Nephron (organoid): ENCODE measurements at regions not wholly inside any gene's neighbourhood (a gene's known extent, or its start where the extent isn't known, plus 50 kb on each side); places are given as distances from the start of the nearest gene placed in this dataset.

Experiments used
- H3K27ac Mint-ChIP-seq, 3 experiments: 2 replicates each; pipeline ENCODE4 v1.8.0; 2020; ENCODE audit warnings: mixed read lengths in 3 of 3, mild to moderate bottlenecking in 2 of 3, moderate library complexity in 1 of 3
- H3K27me3 Mint-ChIP-seq: 2 replicates; pipeline ENCODE4 v1.8.0; 2021; ENCODE audit warnings: low read depth, mild to moderate bottlenecking, moderate library complexity, mixed read lengths
- H3K36me3 Mint-ChIP-seq: 2 replicates; pipeline ENCODE4 v1.8.0; 2020; ENCODE audit warnings: low read depth, mixed read lengths
- H3K4me1 Mint-ChIP-seq: 2 replicates; pipeline ENCODE4 v1.8.0; 2020; ENCODE audit warnings: mixed read lengths
- H3K4me3 Mint-ChIP-seq, 3 experiments: 2 replicates each; pipeline ENCODE4 v1.8.0; 2020; ENCODE audit warnings: mild to moderate bottlenecking in 3 of 3, mixed read lengths in 3 of 3, moderate library complexity in 2 of 3
- H3K9me3 Mint-ChIP-seq: 2 replicates; pipeline ENCODE4 v1.8.0; 2020; ENCODE audit warnings: mixed read lengths
- CTCF ChIP-seq, 3 experiments: fragments of 200-600 bp; sonication (generic); IDR thresholded peaks; one replicate each; pipeline ENCODE4 v1.5.0; 2021; ENCODE audit warnings: antibody characterized with exemption in 3 of 3; ENCODE audit not compliant: unreplicated experiment in 3 of 3

DNA sequence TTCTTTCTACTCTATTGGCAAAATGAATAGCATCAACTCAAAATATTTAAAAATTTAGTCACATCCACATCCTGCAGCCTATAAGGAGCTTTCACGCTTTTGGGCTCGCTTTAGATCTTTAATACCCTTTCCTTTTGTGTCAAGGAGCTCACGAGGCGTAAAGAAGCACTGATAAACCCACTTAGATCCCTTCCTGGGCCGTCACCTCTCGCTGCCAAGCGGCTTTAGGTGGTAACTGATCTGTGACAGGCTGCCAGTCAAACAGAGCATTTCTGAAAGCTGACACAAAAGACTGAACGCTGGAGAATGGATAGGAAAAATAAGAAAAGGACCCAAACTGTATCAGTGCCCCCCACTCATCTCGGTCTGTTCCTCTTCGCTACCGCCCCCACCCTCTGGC lies 385.7 kb upstream of the MMS22L start:
- no peaks in the 10 kb centered on the region for H3K4me1 Mint-ChIP-seq
- no peak for TF ChIP-seq CTCF (IDR thresholded peaks at IDR 0.05; ENCODE audit: unreplicated experiment in 3 of 3)
- no peaks in the 10 kb centered on the region for H3K27me3 Mint-ChIP-seq
- H3K27ac Mint-ChIP-seq: no peak overlapping the region
- H3K9me3 Mint-ChIP-seq: no peaks in the 10 kb centered on the region
- H3K36me3 Mint-ChIP-seq: no peaks in the 10 kb centered on the region
- no peak overlapping the region for H3K4me3 Mint-ChIP-seq

DNA sequence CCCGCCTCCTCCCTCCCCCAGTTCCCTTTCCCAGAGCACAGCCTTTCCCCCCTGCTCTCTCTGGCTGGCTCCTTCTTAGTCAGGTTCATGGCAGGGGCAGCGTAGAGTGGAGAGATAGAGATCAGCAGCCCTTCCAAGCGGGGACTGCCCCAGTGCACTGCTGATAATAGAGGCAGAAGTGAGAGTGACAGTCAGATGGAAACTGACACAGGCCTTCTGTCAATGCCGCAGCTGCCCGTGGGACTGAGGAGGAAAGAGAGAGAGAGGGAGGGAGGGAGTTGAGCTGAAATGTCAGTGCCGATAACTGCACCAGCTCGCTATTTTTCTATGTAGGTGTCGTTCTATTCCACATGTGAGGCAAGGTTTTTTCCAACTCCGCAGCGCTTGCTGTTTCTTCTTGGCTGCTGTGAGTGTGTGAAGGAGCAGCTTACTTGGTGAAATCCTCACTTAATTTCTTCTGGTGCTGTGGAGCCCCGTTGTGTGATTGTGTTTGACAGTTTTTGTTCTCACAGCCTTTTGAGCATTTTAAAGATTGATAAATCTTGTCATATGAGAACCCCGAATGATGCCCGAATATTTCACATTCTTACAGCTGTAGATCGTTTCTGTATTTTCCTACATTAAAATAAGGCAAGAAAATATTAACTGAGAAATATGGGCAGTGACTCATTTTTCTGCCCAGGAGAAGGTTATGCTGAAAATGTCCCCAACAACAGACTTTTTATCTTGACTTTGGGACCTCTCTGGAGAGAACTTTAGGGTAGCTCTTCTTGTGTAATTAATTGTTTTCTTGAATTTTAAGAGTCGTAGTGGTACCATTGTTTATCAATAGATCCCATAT lies 386.4 kb upstream of the MMS22L start:
- H3K36me3 Mint-ChIP-seq: no peaks in the 10 kb centered on the region
- no peak overlapping the region for H3K27ac Mint-ChIP-seq
- H3K9me3 Mint-ChIP-seq: no peaks in the 10 kb centered on the region
- H3K27me3 Mint-ChIP-seq: no peaks in the 10 kb centered on the region
- TF ChIP-seq CTCF (IDR thresholded peaks at IDR 0.05; ENCODE audit: unreplicated experiment in 3 of 3): no peak
- no peak overlapping the region for H3K4me3 Mint-ChIP-seq
- H3K4me1 Mint-ChIP-seq: no peaks in the 10 kb centered on the region

DNA sequence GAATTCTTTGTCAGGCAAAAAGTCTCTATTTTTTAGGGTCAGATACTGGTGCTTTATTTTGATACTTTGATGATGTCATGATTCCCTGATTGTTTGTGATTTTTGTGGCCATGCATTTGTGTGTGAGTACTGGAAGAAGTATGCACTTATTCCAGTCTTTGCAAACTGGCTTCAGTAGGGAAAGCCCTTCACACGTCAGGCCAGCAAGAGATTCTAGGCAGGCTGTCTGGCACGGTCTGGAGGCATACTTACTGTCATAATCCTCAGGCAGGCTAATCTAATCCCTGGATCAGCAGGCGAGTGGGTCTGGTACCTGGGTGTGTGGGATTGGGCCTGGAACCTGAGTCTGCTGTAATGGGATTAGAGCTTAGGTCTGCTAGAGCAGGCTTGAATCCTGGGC lies 391.8 kb upstream of the MMS22L start:
- no peaks in the 10 kb centered on the region for H3K27me3 Mint-ChIP-seq
- TF ChIP-seq CTCF (IDR thresholded peaks at IDR 0.05; ENCODE audit: unreplicated experiment in 3 of 3): no peak
- no peak overlapping the region for H3K4me3 Mint-ChIP-seq
- H3K36me3 Mint-ChIP-seq: no peaks in the 10 kb centered on the region
- H3K9me3 Mint-ChIP-seq: no peaks in the 10 kb centered on the region
- no peak overlapping the region for H3K27ac Mint-ChIP-seq
- no peaks in the 10 kb centered on the region for H3K4me1 Mint-ChIP-seq

DNA sequence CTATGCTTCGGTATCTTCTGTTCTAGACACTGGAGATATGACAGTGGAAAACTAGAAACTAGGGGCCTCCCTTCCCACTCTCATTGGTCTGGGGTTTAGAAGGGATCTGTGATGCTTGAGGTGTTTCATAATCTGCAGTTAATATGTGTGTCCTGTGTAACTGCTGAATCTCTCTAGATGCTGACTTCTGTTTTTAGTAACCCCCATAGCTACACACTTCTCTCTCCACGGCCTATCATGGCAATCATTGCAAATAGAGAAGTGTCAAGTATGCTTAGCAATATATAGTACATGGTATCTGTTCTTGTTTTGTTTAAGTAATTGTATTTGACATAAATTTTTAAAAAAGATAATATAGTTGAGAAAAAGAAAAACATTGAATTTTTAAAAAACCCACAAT lies 394.6 kb upstream of the MMS22L start:
- no peaks in the 10 kb centered on the region for H3K27me3 Mint-ChIP-seq
- no peak overlapping the region for H3K4me3 Mint-ChIP-seq
- no peaks in the 10 kb centered on the region for H3K4me1 Mint-ChIP-seq
- no peak overlapping the region for H3K27ac Mint-ChIP-seq
- no peaks in the 10 kb centered on the region for H3K9me3 Mint-ChIP-seq
- no peaks in the 10 kb centered on the region for H3K36me3 Mint-ChIP-seq
- no peak for TF ChIP-seq CTCF (IDR thresholded peaks at IDR 0.05; ENCODE audit: unreplicated experiment in 3 of 3)

- no peaks in the 10 kb centered on the region for H3K9me3 Mint-ChIP-seq
- no peak for TF ChIP-seq CTCF (IDR thresholded peaks at IDR 0.05; ENCODE audit: unreplicated experiment in 3 of 3)
- no peaks in the 10 kb centered on the region for H3K36me3 Mint-ChIP-seq
- no peaks in the 10 kb centered on the region for H3K4me1 Mint-ChIP-seq
- no peak overlapping the region for H3K4me3 Mint-ChIP-seq
- no peak overlapping the region for H3K27ac Mint-ChIP-seq
- H3K27me3 Mint-ChIP-seq: no peaks in the 10 kb centered on the region
Measured at GRCh38 chr6:97687916-97688315, 404.9 kb upstream of the MMS22L start.
